Upper lobe of left lung (tissue), 6 donors: ENCODE measurements at regions not wholly inside any gene's neighbourhood (a gene's known extent, or its start where the extent isn't known, plus 50 kb on each side); places are given as distances from the start of the nearest gene placed in this dataset.

Source experiments
- ATAC-seq, 2 donors: fragments of 200-7000 bp; cut with Tn5 transposase; one replicate each; pipeline ENCODE4 v1.9.1; 2022; ENCODE audit warnings: mild to moderate bottlenecking in 2 of 2, moderate library complexity in 2 of 2; ENCODE audit not compliant: low FRiP score in 2 of 2
- DNase-seq, 2 donors: peaks; one replicate each; pipeline ENCODE4 v3.0.0-alpha.2; 2019 to 2020
- H3K27ac ChIP-seq, 4 donors: fragments of 200-600 bp; sonication (generic); one replicate each; pipeline ENCODE4 v1.5.1; 2016 to 2019
- H3K27me3 ChIP-seq, 4 donors: fragments of 200-600 bp; sonication (generic); one replicate each; pipeline ENCODE4 v1.5.1; 2017 to 2019
- H3K36me3 ChIP-seq, 4 donors: fragments of 200-600 bp; sonication (generic); one replicate each; pipeline ENCODE4 v1.5.1; 2016 to 2019
- H3K4me1 ChIP-seq, 4 donors: fragments of 200-600 bp; sonication (generic); one replicate each; pipeline ENCODE4 v1.5.1; 2018 to 2019
- H3K4me3 ChIP-seq, 4 donors: fragments of 200-600 bp; sonication (generic); one replicate each; pipeline ENCODE4 v1.5.1; 2017 to 2019; ENCODE audit warnings: mild to moderate bottlenecking in 2 of 4, moderate library complexity in 1 of 4
- H3K9me3 ChIP-seq, 4 donors: fragments of 200-600 bp; sonication (generic); one replicate each; pipeline ENCODE4 v1.5.1; 2018 to 2019
- EP300 ChIP-seq, 4 donors: sonication (generic); formaldehyde crosslinking; IDR thresholded peaks; one replicate each; pipeline ENCODE4 v1.5.1; 2017; ENCODE audit warnings: antibody characterized with exemption in 4 of 4, control low read depth in 2 of 4
- POLR2A ChIP-seq, 4 donors: fragments of 450-650 bp; IDR thresholded peaks; one replicate each; pipeline ENCODE4 v1.5.1; 2016 to 2017; ENCODE audit warnings: antibody characterized with exemption in 4 of 4, mild to moderate bottlenecking in 2 of 4
- POLR2AphosphoS5 ChIP-seq, 2 donors: sonication (generic); formaldehyde crosslinking; IDR thresholded peaks; one replicate each; pipeline ENCODE4 v1.5.1; 2017; ENCODE audit warnings: antibody characterized with exemption in 2 of 2
- WGBS, 2 donors: methylation state at CpG; one replicate each; pipeline ENCODE4 v1.1.5; 2017 to 2018; 5-methylcytosine and 5-hydroxymethylcytosine counted together
- TF ChIP-seq, protein P1 (sequence below), 6 experiments: fragments of 450-650 bp in 4 of 6; fragments of 200-600 bp in 2 of 6; sonication (generic) in 2 of 6; IDR thresholded peaks; one replicate each; pipeline ENCODE4 v1.5.1; 2016 to 2019; ENCODE audit warnings: antibody characterized with exemption in 6 of 6
- donor health status: DM: no; HTN: no; CAD: no; lungs with moderate emphysema.
- donor health status: DM: no; HTN: yes; CAD: no; lungs with severe emphysema.

DNA sequence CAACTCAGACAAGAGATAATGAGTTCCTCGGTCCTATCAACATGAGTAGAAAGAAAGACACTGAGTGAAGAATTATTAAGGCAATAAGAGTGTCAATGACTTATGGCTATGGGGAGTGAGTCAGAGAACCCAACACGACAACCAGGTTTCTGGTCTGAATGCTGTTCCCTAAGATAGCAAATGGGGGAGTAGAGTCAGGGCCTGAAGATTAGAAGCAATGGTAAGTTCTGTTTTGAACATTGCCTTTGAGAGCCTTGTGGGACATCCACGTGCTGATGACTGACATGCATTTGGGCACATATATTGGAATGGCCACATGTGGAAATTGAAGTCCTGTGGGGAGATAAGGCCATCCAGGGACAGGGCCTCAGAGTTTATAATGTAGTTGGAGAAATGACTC is 254.4 kb upstream of the TCF21 start:
- no peaks in the 10 kb centered on the region for H3K36me3 ChIP-seq
- H3K4me1 ChIP-seq = no peaks in the 10 kb centered on the region
- WGBS, 2 donors = 77 to 78% methylated on average over 3 of the region's 3 CpGs
- no peak overlapping the region for H3K4me3 ChIP-seq
- no peak for ATAC-seq
- no peak overlapping the region for H3K27ac ChIP-seq
- no peaks in the 10 kb centered on the region for H3K9me3 ChIP-seq
- DNase-seq = no peak
- TF ChIP-seq EP300 (IDR thresholded peaks at IDR 0.05) = no peak
- TF ChIP-seq POLR2AphosphoS5 (IDR thresholded peaks at IDR 0.05) = no peak
- TF ChIP-seq, protein P1, sequence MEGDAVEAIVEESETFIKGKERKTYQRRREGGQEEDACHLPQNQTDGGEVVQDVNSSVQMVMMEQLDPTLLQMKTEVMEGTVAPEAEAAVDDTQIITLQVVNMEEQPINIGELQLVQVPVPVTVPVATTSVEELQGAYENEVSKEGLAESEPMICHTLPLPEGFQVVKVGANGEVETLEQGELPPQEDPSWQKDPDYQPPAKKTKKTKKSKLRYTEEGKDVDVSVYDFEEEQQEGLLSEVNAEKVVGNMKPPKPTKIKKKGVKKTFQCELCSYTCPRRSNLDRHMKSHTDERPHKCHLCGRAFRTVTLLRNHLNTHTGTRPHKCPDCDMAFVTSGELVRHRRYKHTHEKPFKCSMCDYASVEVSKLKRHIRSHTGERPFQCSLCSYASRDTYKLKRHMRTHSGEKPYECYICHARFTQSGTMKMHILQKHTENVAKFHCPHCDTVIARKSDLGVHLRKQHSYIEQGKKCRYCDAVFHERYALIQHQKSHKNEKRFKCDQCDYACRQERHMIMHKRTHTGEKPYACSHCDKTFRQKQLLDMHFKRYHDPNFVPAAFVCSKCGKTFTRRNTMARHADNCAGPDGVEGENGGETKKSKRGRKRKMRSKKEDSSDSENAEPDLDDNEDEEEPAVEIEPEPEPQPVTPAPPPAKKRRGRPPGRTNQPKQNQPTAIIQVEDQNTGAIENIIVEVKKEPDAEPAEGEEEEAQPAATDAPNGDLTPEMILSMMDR (IDR thresholded peaks at IDR 0.05) = no peak
- no peak for TF ChIP-seq POLR2A (IDR thresholded peaks at IDR 0.05)
- no peaks in the 10 kb centered on the region for H3K27me3 ChIP-seq

DNA sequence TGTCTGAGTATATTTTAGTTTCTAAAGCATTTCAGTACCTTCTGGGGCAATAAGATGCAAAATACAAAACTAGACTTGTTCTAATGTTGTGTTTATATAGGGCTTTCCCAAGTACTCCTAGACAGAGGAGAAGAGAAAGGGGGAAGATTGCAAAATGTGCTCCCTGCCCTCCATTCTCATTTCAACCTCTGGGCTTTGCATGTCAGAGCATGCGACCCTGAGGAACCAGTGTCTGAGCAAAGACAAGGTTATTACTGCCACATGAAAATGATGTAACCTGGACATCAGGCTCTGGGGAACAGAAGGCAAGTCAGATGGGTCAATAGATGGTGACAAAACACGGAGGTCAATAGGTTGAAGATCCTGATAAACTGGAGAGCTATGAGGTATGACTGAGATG is 253.5 kb upstream of the TCF21 start:
- WGBS, 2 donors = 86 to 88% methylated on average over 2 of the region's 2 CpGs
- TF ChIP-seq POLR2A (IDR thresholded peaks at IDR 0.05) (no peak), POLR2AphosphoS5 (IDR thresholded peaks at IDR 0.05) (no peak), EP300 (IDR thresholded peaks at IDR 0.05) (no peak)
- TF ChIP-seq, protein P1 (IDR thresholded peaks at IDR 0.05) = no peak
- H3K9me3 ChIP-seq = no peaks in the 10 kb centered on the region
- H3K4me1 ChIP-seq = no peaks in the 10 kb centered on the region
- no peaks in the 10 kb centered on the region for H3K27me3 ChIP-seq
- H3K4me3 ChIP-seq = no peak overlapping the region
- no peak for ATAC-seq
- H3K36me3 ChIP-seq = no peaks in the 10 kb centered on the region
- no peak overlapping the region for H3K27ac ChIP-seq
- DNase-seq = no peak

DNA sequence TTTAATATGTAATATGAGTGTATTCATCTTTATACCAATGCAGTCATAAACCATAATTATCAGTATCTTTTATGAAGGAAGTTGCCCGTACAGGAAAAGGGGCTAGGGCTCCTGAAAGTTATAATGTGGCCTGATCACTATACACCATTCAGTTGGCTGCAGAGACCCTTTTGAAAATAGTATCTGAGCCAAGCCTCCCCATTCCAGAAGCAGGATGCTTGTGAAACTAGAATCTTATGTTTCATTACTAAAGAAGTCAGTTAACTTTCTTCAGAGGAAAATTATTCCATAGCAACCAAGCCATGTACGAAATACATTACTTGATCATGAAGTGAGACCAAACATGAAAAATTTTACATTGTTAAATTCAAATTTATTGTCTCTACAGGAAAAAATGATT is 251.5 kb upstream of the TCF21 start:
- Histone ChIP-seq H3K27ac (peak overlapping the region in 2 of 4 donors; percentile 13 to 46), H3K4me3 (no peak overlapping the region), H3K9me3 (no peaks in the 10 kb centered on the region), H3K27me3 (no peaks in the 10 kb centered on the region), H3K4me1 (no peaks in the 10 kb centered on the region), H3K36me3 (no peaks in the 10 kb centered on the region)
- ATAC-seq (no peak), DNase-seq (no peak)
- TF ChIP-seq POLR2A (IDR thresholded peaks at IDR 0.05) (no peak), POLR2AphosphoS5 (IDR thresholded peaks at IDR 0.05) (no peak), EP300 (IDR thresholded peaks at IDR 0.05) (no peak)
- TF ChIP-seq, protein P1 (IDR thresholded peaks at IDR 0.05) = no peak
- WGBS, 2 donors = 69 to 81% methylated on average over 2 of the region's 2 CpGs

DNA sequence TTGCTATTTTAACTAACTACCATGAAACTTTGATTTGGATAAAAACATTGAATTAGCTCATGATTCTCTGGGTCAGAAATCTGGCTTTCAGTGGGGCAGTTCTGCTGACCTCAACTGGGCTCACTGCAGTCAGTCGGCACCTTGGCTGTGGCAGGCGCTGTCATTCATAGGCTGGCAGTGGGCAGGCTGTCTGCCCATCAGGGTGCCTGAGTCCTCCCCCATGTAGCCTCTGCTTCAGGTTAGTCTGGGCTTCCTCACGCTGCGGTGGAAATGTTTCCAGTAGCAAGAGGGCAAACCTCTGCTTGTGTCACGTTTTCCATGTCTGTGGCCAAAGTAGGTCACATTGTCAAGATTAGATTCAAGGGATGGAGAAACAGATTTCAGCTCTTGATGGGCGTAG is 251.0 kb upstream of the TCF21 start:
- H3K27ac ChIP-seq = peak overlapping the region in 3 of 4 donors; percentile 13 to 46 (median 22)
- H3K9me3 ChIP-seq = no peaks in the 10 kb centered on the region
- no peaks in the 10 kb centered on the region for H3K36me3 ChIP-seq
- no peaks in the 10 kb centered on the region for H3K27me3 ChIP-seq
- 65 to 79% methylated on average over 6 of the region's 6 CpGs for WGBS, 2 donors
- DNase-seq (peak in 1 of 2 donors; percentile 20), ATAC-seq (no peak)
- no peaks in the 10 kb centered on the region for H3K4me1 ChIP-seq
- TF ChIP-seq POLR2A (IDR thresholded peaks at IDR 0.05) = no peak
- TF ChIP-seq, protein P1 (IDR thresholded peaks at IDR 0.05) = no peak
- no peak overlapping the region for H3K4me3 ChIP-seq

DNA sequence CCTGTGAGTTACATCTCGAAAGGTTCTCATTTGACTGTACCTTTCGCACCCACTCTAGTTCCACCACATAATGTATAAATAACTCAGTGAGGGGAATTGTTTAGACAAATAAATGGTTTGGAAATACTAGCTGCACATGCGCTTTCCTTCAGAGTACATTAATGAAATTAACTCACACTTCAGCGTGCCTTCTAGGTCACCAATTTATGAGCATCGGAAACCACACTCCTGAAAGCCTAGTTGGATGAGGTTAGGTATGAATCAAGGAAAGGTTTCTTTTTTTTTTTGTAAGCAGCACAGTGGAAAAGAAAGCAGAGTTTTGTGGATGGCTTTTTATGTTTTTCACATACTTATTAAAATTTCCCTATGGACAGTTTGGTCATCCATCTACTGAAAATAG is 247.8 kb upstream of the TCF21 start:
- Histone ChIP-seq H3K36me3 (no peaks in the 10 kb centered on the region), H3K4me1 (no peaks in the 10 kb centered on the region), H3K27me3 (no peaks in the 10 kb centered on the region), H3K4me3 (no peak overlapping the region), H3K9me3 (no peaks in the 10 kb centered on the region), H3K27ac (no peak overlapping the region)
- TF ChIP-seq EP300 (IDR thresholded peaks at IDR 0.05) (no peak), POLR2AphosphoS5 (IDR thresholded peaks at IDR 0.05) (no peak), POLR2A (IDR thresholded peaks at IDR 0.05) (no peak)
- TF ChIP-seq, protein P1 (IDR thresholded peaks at IDR 0.05) = no peak
- DNase-seq (no peak), ATAC-seq (no peak)
- WGBS, 2 donors = 81 to 88% methylated on average over 5 of the region's 5 CpGs
